Stimulated activated memory B cell treated with anti-CD40 and anti-IgM and Interleukin-4, amounts not matched to agents 10 μg/mL and 1 μg/mL and 100 μg/mL, for 72 hours (primary cell): ENCODE measurements at regions not wholly inside any gene's neighbourhood (a gene's known extent, or its start where the extent isn't known, plus 50 kb on each side); places are given as distances from the start of the nearest gene placed in this dataset.

Source experiments
- ATAC-seq: fragments of 150-1000 bp; cut with Tn5 transposase; 2 replicates; pipeline ENCODE4 v1.10.0; 2021
- H3K27ac Mint-ChIP-seq: one replicate; pipeline ENCODE4 v1.8.0; 2022; ENCODE audit warnings: mild to moderate bottlenecking, mixed read lengths
- H3K27me3 Mint-ChIP-seq: one replicate; pipeline ENCODE4 v1.8.0; 2022; ENCODE audit warnings: mixed read lengths
- H3K36me3 Mint-ChIP-seq: one replicate; pipeline ENCODE4 v1.8.0; 2022; ENCODE audit warnings: mixed read lengths
- H3K4me1 Mint-ChIP-seq: one replicate; pipeline ENCODE4 v1.8.0; 2022; ENCODE audit warnings: mixed read lengths
- H3K4me3 Mint-ChIP-seq: one replicate; pipeline ENCODE4 v1.8.0; 2022; ENCODE audit warnings: mild to moderate bottlenecking, moderate library complexity, mixed read lengths
- H3K9me3 Mint-ChIP-seq: one replicate; pipeline ENCODE4 v1.8.0; 2022; ENCODE audit warnings: mixed read lengths

- Mint-ChIP-seq H3K27ac (no peak overlapping the region), H3K27me3 (peaks cover 61% of the 10 kb centered on the region), H3K4me3 (no peak overlapping the region), H3K9me3 (no peaks in the 10 kb centered on the region), H3K36me3 (no peaks in the 10 kb centered on the region), H3K4me1 (peaks cover 10% of the 10 kb centered on the region)
- ATAC-seq = no peak
Observed at GRCh38 chr21:45352621-45353139, 52.3 kb upstream of the COL18A1 start.

GRCh38 chr21:45353200-45353599, 51.8 kb upstream of the COL18A1 start:
- Mint-ChIP-seq H3K27ac (no peak overlapping the region), H3K36me3 (no peaks in the 10 kb centered on the region), H3K9me3 (no peaks in the 10 kb centered on the region), H3K27me3 (peaks cover 66% of the 10 kb centered on the region), H3K4me1 (peaks cover 10% of the 10 kb centered on the region), H3K4me3 (no peak overlapping the region)
- no peak for ATAC-seq

- Mint-ChIP-seq H3K9me3 (no peaks in the 10 kb centered on the region), H3K27ac (no peak overlapping the region), H3K36me3 (no peaks in the 10 kb centered on the region), H3K4me3 (no peak overlapping the region), H3K27me3 (peaks cover 69% of the 10 kb centered on the region), H3K4me1 (peaks cover 10% of the 10 kb centered on the region)
- ATAC-seq = no peak
Observed at GRCh38 chr21:45354970-45355369, 50.0 kb upstream of the COL18A1 start.
